Ovary (tissue), 3 donors: ENCODE measurements at regions not wholly inside any gene's neighbourhood (a gene's known extent, or its start where the extent isn't known, plus 50 kb on each side); places are given as distances from the start of the nearest gene placed in this dataset.

ENCODE experiments used
- CTCF ChIP-seq, 3 donors: fragments of 450-650 bp in 2 of 3; fragments of 200-600 bp in 1 of 3; IDR thresholded peaks; one replicate each; pipeline versions ENCODE4 v1.5.1 to v1.8.0; 2016 to 2022; ENCODE audit warnings: antibody characterized with exemption in 3 of 3, mild to moderate bottlenecking in 1 of 3
- POLR2A ChIP-seq: fragments of 450-650 bp; IDR thresholded peaks from one replicate; pipeline ENCODE4 v1.6.1; 2017; ENCODE audit warnings: antibody characterized with exemption, mild to moderate bottlenecking, moderate library complexity
- donor health status: DM: no; HTN: no; CAD: no.

GRCh38 chr10:89845541-89846280 is 144.3 kb downstream of the KIF20B start:
- TF ChIP-seq CTCF (IDR thresholded peaks at IDR 0.05) = no peak
- TF ChIP-seq POLR2A = no peak
